HG03354 (cell line): ENCODE measurements at regions not wholly inside any gene's neighbourhood (a gene's known extent, or its start where the extent isn't known, plus 50 kb on each side); places are given as distances from the start of the nearest gene placed in this dataset.
"Not testable (repeated sequence)": the region's sequence is repeated elsewhere in the genome, so short reads cannot be mapped to it uniquely, and the experiment has no call there.

Experiments
- ATAC-seq: cut with Tn5 transposase; IDR thresholded peaks from one replicate; pipeline ENCODE4 v1.9.1; 2021; ENCODE audit warnings: mild to moderate bottlenecking; ENCODE audit not compliant: unreplicated experiment, poor library complexity, severe bottlenecking

- no peak for ATAC-seq
Measured at GRCh38 chr13:83503424-83503823, 378.9 kb downstream of the SLITRK1 start.

- no peak for ATAC-seq
Measured at GRCh38 chr13:83499286-83499685, 383.0 kb downstream of the SLITRK1 start.

- ATAC-seq, result no peak
Measured at GRCh38 chr13:83498481-83499190, 383.6 kb downstream of the SLITRK1 start.

- ATAC-seq, result no peak
Measured at GRCh38 chr13:83498045-83498444, 384.2 kb downstream of the SLITRK1 start.

- no peak for ATAC-seq
Measured at GRCh38 chr13:83496501-83496900, 385.8 kb downstream of the SLITRK1 start.

GRCh38 chr13:83485101-83485500, 397.2 kb downstream of the SLITRK1 start:
- ATAC-seq, result no peak

- ATAC-seq, result no peak
Measured at GRCh38 chr13:83471011-83471410, 411.3 kb downstream of the SLITRK1 start.

- ATAC-seq, result no peak
Measured at GRCh38 chr13:83470133-83470797, 412.0 kb downstream of the SLITRK1 start.

GRCh38 chr13:83453723-83454122, 428.6 kb downstream of the SLITRK1 start:
- ATAC-seq, result no peak

- no peak for ATAC-seq
Measured at GRCh38 chr13:83453300-83453699, 429.0 kb downstream of the SLITRK1 start.

- no peak for ATAC-seq
Measured at GRCh38 chr13:83452292-83452950, 429.9 kb downstream of the SLITRK1 start.

- no peak for ATAC-seq
Measured at GRCh38 chr13:83450591-83450990, 431.7 kb downstream of the SLITRK1 start.

GRCh38 chr13:83449668-83450395, 432.4 kb downstream of the SLITRK1 start:
- no peak for ATAC-seq

GRCh38 chr13:83440465-83440864, 441.8 kb downstream of the SLITRK1 start:
- no peak for ATAC-seq

GRCh38 chr13:83439464-83439863, 442.8 kb downstream of the SLITRK1 start:
- ATAC-seq, result not testable (repeated sequence)

GRCh38 chr13:83423861-83424260, 458.4 kb downstream of the SLITRK1 start:
- no peak for ATAC-seq

GRCh38 chr13:83423381-83423780, 458.9 kb downstream of the SLITRK1 start:
- ATAC-seq, result no peak

GRCh38 chr13:83414393-83414792, 467.9 kb downstream of the SLITRK1 start:
- ATAC-seq, result no peak

GRCh38 chr13:83386609-83387008, 495.7 kb downstream of the SLITRK1 start:
- no peak for ATAC-seq

- ATAC-seq, result no peak
Measured at GRCh38 chr13:83378908-83379307, 503.4 kb downstream of the SLITRK1 start.
